ENCODE measurements at regions not wholly inside any gene's neighbourhood (a gene's known extent, or its start where the extent isn't known, plus 50 kb on each side); places are given as distances from the start of the nearest gene placed in this dataset.

DNA sequence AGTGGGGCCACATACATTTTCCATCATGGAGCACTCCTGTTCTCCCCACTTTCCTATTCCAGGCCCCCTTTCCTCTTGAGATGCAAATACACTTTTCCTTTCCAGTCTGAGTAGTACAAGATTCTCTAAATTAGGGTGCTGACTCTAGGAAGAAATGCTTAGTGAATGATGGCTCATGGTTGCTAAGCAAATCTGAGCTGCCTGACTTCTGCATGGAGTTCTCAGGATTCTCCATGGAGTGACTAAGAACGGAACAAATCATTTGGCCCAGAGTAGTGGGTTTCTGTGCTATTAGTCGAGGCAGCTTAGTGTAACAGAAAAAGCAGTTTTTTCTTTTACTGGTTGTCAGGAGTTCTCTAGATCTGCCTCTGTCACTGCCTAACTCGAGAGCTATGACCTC lies 65.4 kb upstream of the NTM start:
- BruUV-seq (replicated peaks) = no TSS peak
- H3K27me3 ChIP-seq (ENCODE audit: control insufficient read depth, insufficient read depth, low read length) = 0 out of 2 replicates have a peak, but pooled peaks cover 7% of the 10 kb centered on the region
- ChIA-PET CTCF (no interaction called here), POLR2A (no interaction called here)
- in situ Hi-C loops (cut with HindIII; ENCODE audit: low pct_unique_long_range_greater_than_20kb, low sequenced_read_pairs) = no loop called here
- TF ChIP-seq POLR2AphosphoS5 (IDR thresholded peaks at IDR 0.05; ENCODE audit: low read depth, low read length) = no peak
- no peak for TF ChIP-seq TCF7L2 (IDR thresholded peaks at IDR 0.05; ENCODE audit: low read depth, low read length)
- TF ChIP-seq, protein P1, sequence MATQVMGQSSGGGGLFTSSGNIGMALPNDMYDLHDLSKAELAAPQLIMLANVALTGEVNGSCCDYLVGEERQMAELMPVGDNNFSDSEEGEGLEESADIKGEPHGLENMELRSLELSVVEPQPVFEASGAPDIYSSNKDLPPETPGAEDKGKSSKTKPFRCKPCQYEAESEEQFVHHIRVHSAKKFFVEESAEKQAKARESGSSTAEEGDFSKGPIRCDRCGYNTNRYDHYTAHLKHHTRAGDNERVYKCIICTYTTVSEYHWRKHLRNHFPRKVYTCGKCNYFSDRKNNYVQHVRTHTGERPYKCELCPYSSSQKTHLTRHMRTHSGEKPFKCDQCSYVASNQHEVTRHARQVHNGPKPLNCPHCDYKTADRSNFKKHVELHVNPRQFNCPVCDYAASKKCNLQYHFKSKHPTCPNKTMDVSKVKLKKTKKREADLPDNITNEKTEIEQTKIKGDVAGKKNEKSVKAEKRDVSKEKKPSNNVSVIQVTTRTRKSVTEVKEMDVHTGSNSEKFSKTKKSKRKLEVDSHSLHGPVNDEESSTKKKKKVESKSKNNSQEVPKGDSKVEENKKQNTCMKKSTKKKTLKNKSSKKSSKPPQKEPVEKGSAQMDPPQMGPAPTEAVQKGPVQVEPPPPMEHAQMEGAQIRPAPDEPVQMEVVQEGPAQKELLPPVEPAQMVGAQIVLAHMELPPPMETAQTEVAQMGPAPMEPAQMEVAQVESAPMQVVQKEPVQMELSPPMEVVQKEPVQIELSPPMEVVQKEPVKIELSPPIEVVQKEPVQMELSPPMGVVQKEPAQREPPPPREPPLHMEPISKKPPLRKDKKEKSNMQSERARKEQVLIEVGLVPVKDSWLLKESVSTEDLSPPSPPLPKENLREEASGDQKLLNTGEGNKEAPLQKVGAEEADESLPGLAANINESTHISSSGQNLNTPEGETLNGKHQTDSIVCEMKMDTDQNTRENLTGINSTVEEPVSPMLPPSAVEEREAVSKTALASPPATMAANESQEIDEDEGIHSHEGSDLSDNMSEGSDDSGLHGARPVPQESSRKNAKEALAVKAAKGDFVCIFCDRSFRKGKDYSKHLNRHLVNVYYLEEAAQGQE (IDR thresholded peaks at IDR 0.05; ENCODE audit: insufficient read depth in 1 of 2, low read depth in 2 of 2, low read length in 1 of 2) = no peak
- TF ChIP-seq, protein P2, sequence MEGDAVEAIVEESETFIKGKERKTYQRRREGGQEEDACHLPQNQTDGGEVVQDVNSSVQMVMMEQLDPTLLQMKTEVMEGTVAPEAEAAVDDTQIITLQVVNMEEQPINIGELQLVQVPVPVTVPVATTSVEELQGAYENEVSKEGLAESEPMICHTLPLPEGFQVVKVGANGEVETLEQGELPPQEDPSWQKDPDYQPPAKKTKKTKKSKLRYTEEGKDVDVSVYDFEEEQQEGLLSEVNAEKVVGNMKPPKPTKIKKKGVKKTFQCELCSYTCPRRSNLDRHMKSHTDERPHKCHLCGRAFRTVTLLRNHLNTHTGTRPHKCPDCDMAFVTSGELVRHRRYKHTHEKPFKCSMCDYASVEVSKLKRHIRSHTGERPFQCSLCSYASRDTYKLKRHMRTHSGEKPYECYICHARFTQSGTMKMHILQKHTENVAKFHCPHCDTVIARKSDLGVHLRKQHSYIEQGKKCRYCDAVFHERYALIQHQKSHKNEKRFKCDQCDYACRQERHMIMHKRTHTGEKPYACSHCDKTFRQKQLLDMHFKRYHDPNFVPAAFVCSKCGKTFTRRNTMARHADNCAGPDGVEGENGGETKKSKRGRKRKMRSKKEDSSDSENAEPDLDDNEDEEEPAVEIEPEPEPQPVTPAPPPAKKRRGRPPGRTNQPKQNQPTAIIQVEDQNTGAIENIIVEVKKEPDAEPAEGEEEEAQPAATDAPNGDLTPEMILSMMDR (IDR thresholded peaks at IDR 0.05) = no peak
- no peak for TF ChIP-seq SIN3A (IDR thresholded peaks at IDR 0.05; ENCODE audit: borderline replicate concordance, insufficient read depth, low read depth, low read length)
- H3K4me3 ChIP-seq (ENCODE audit: low read depth in 2 of 2, low read length in 2 of 2) = no peak overlapping the region
- intact Hi-C loops (cut with micrococcal nuclease; ENCODE audit: unreplicated experiment) = no loop called here
- no peaks in the 10 kb centered on the region for H3K36me3 ChIP-seq (ENCODE audit: control insufficient read depth, insufficient read depth, low read length)
- H3K27ac ChIP-seq (ENCODE audit: low read length) = no peak overlapping the region
- ATAC-seq = no peak
- no peaks in the 10 kb centered on the region for H3K4me1 ChIP-seq (ENCODE audit: control insufficient read depth, insufficient read depth, low read length)
- DNase-seq (ENCODE audit: low read depth, low spot score) = no peak
- no peaks in the 10 kb centered on the region for H3K9me3 ChIP-seq (ENCODE audit: control insufficient read depth, insufficient read depth, low read depth, low read length)

DNA sequence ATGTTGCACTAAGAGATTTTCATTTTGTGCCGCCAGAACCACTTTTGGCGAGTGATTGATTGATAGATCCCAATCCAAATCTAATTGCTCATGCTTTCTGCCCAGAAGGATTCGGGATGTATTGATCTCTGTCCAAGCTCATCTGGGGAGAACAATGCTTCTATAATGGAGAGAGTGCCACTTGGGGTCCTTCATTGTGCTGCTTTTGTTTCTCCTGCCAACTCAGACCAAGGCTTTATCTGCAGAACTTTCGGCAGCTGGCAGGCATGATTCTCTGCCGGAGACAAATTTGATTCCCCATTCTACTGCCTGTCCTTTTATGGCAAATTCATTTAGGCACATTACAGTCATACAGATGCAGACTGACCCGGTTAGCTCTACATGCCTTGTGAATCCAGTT lies 62.9 kb upstream of the NTM start:
- in situ Hi-C loops (cut with HindIII; ENCODE audit: low pct_unique_long_range_greater_than_20kb, low sequenced_read_pairs) (no loop called here), intact Hi-C loops (cut with micrococcal nuclease; ENCODE audit: unreplicated experiment) (no loop called here)
- H3K4me1 ChIP-seq (ENCODE audit: control insufficient read depth, insufficient read depth, low read length) = no peaks in the 10 kb centered on the region
- no peak overlapping the region for H3K27ac ChIP-seq (ENCODE audit: low read length)
- TF ChIP-seq TCF7L2 (IDR thresholded peaks at IDR 0.05; ENCODE audit: low read depth, low read length) (no peak), SIN3A (IDR thresholded peaks at IDR 0.05; ENCODE audit: borderline replicate concordance, insufficient read depth, low read depth, low read length) (no peak), POLR2AphosphoS5 (IDR thresholded peaks at IDR 0.05; ENCODE audit: low read depth, low read length) (no peak)
- TF ChIP-seq, protein P2 (IDR thresholded peaks at IDR 0.05) = no peak
- TF ChIP-seq, protein P1 (IDR thresholded peaks at IDR 0.05; ENCODE audit: insufficient read depth in 1 of 2, low read depth in 2 of 2, low read length in 1 of 2) = no peak
- BruUV-seq (replicated peaks) = no TSS peak
- H3K9me3 ChIP-seq (ENCODE audit: control insufficient read depth, insufficient read depth, low read depth, low read length) = no peaks in the 10 kb centered on the region
- no peak for ATAC-seq
- no peak for DNase-seq (ENCODE audit: low read depth, low spot score)
- ChIA-PET POLR2A (interaction anchor here (0.5 kb wide), 1 partner anchor 121 kb away, joined by 3 read pairs; no protein-coding TSS in a partner anchor), CTCF (no interaction called here)
- no peak overlapping the region for H3K4me3 ChIP-seq (ENCODE audit: low read depth in 2 of 2, low read length in 2 of 2)
- H3K36me3 ChIP-seq (ENCODE audit: control insufficient read depth, insufficient read depth, low read length) = no peaks in the 10 kb centered on the region
- H3K27me3 ChIP-seq (ENCODE audit: control insufficient read depth, insufficient read depth, low read length) = 0 out of 2 replicates have a peak, but pooled peaks cover 7% of the 10 kb centered on the region
